ENCODE measurements at regions not wholly inside any gene's neighbourhood (a gene's known extent, or its start where the extent isn't known, plus 50 kb on each side); places are given as distances from the start of the nearest gene placed in this dataset.

GRCh38 chr9:29039258-29039657 is 1466.0 kb upstream of the C9orf72 start:
- TF ChIP-seq CTCF (IDR thresholded peaks at IDR 0.05) (no peak), POLR2A (IDR thresholded peaks at IDR 0.05) (no peak)

Measured in testis (tissue), 2 donors.